ENCODE measurements at regions not wholly inside any gene's neighbourhood (a gene's known extent, or its start where the extent isn't known, plus 50 kb on each side); places are given as distances from the start of the nearest gene placed in this dataset.

GRCh38 chr14:30034152-30034551 lies 106.5 kb upstream of the PRKD1 start:
- H3K4me3 ChIP-seq, result no peak overlapping the region
- DNase-seq (no peak), ATAC-seq (ENCODE audit: low FRiP score in 2 of 2) (no peak)
- H3K9me3 ChIP-seq, result peaks cover 0 to 2% (median 0%) of the 10 kb centered on the region in 4 donors
- no peaks in the 10 kb centered on the region for H3K4me1 ChIP-seq
- no peaks in the 10 kb centered on the region for H3K27me3 ChIP-seq
- 64 to 90% methylated on average over 1 of the region's 1 CpG for WGBS, 2 donors
- H3K36me3 ChIP-seq, result no peaks in the 10 kb centered on the region
- TF ChIP-seq EP300 (IDR thresholded peaks at IDR 0.05) (no peak), POLR2AphosphoS5 (IDR thresholded peaks at IDR 0.05) (no peak), POLR2A (IDR thresholded peaks at IDR 0.05) (no peak), CTCF (IDR thresholded peaks at IDR 0.05) (no peak)
- H3K27ac ChIP-seq, result no peak overlapping the region

GRCh38 chr14:30035361-30035760 lies 107.7 kb upstream of the PRKD1 start:
- TF ChIP-seq EP300 (IDR thresholded peaks at IDR 0.05) (no peak), POLR2A (IDR thresholded peaks at IDR 0.05) (no peak), POLR2AphosphoS5 (IDR thresholded peaks at IDR 0.05) (no peak), CTCF (IDR thresholded peaks at IDR 0.05) (no peak)
- no peak for DNase-seq
- WGBS, 2 donors, result 65 to 67% methylated on average over 1 of the region's 1 CpG
- Histone ChIP-seq H3K9me3 (no peaks in the 10 kb centered on the region), H3K4me3 (no peak overlapping the region), H3K27me3 (no peaks in the 10 kb centered on the region), H3K27ac (no peak overlapping the region), H3K36me3 (no peaks in the 10 kb centered on the region), H3K4me1 (no peaks in the 10 kb centered on the region)
- no peak for ATAC-seq (ENCODE audit: low FRiP score in 2 of 2)

- H3K4me3 ChIP-seq, result no peak overlapping the region
- TF ChIP-seq POLR2A (IDR thresholded peaks at IDR 0.05) (no peak), CTCF (IDR thresholded peaks at IDR 0.05) (no peak), EP300 (IDR thresholded peaks at IDR 0.05) (no peak), POLR2AphosphoS5 (IDR thresholded peaks at IDR 0.05) (no peak)
- ATAC-seq (ENCODE audit: low FRiP score in 2 of 2), result no peak
These were observed 118.1 kb upstream of the PRKD1 start for GRCh38 chr14:30045720-30046119.

GRCh38 chr14:30053103-30053502 lies 125.5 kb upstream of the PRKD1 start:
- H3K27ac ChIP-seq, result no peak overlapping the region
- H3K4me1 ChIP-seq, result no peaks in the 10 kb centered on the region
- TF ChIP-seq CTCF (IDR thresholded peaks at IDR 0.05), result no peak
- TF ChIP-seq EP300 (IDR thresholded peaks at IDR 0.05), result no peak
- no peak for TF ChIP-seq POLR2AphosphoS5 (IDR thresholded peaks at IDR 0.05)
- no peak for TF ChIP-seq POLR2A (IDR thresholded peaks at IDR 0.05)
- no peaks in the 10 kb centered on the region for H3K9me3 ChIP-seq
- H3K36me3 ChIP-seq, result no peaks in the 10 kb centered on the region
- ATAC-seq (ENCODE audit: low FRiP score in 2 of 2), result no peak
- no peaks in the 10 kb centered on the region for H3K27me3 ChIP-seq
- no peak for DNase-seq
- no peak overlapping the region for H3K4me3 ChIP-seq
- WGBS, 2 donors, result 86 to 87% methylated on average over 2 of the region's 2 CpGs

More at GRCh38 chr14:30045720-30046119, 118.1 kb upstream of the PRKD1 start:
- Histone ChIP-seq H3K9me3 (no peaks in the 10 kb centered on the region), H3K27ac (no peak overlapping the region), H3K27me3 (no peaks in the 10 kb centered on the region), H3K36me3 (no peaks in the 10 kb centered on the region), H3K4me1 (no peaks in the 10 kb centered on the region)
- DNase-seq, result no peak
- 70 to 84% methylated on average over 5 of the region's 5 CpGs for WGBS, 2 donors

- Histone ChIP-seq H3K4me3 (no peak overlapping the region), H3K9me3 (no peaks in the 10 kb centered on the region), H3K27ac (no peak overlapping the region), H3K36me3 (no peaks in the 10 kb centered on the region), H3K27me3 (no peaks in the 10 kb centered on the region), H3K4me1 (no peaks in the 10 kb centered on the region)
- TF ChIP-seq CTCF (IDR thresholded peaks at IDR 0.05), result no peak
- no peak for TF ChIP-seq EP300 (IDR thresholded peaks at IDR 0.05)
- TF ChIP-seq POLR2AphosphoS5 (IDR thresholded peaks at IDR 0.05), result no peak
- TF ChIP-seq POLR2A (IDR thresholded peaks at IDR 0.05), result no peak
- no peak for ATAC-seq (ENCODE audit: low FRiP score in 2 of 2)
- no peak for DNase-seq
These were observed 126.6 kb upstream of the PRKD1 start for GRCh38 chr14:30054201-30054600.

Data from upper lobe of left lung (tissue), 6 donors.